Neuronal stem cell (in vitro differentiated cells): ENCODE measurements at regions not wholly inside any gene's neighbourhood (a gene's known extent, or its start where the extent isn't known, plus 50 kb on each side); places are given as distances from the start of the nearest gene placed in this dataset.
"Not testable (repeated sequence)": the region's sequence is repeated elsewhere in the genome, so short reads cannot be mapped to it uniquely, and the experiment has no call there.

Experiments
- DNase-seq: peaks from one replicate; pipeline ENCODE4 v3.0.0-alpha.2; 2013; ENCODE audit warnings: low spot score
- H2AFZ ChIP-seq: one replicate; pipeline ENCODE4 v1.6.1; 2013; ENCODE audit warnings: mild to moderate bottlenecking, low read length, inconsistent platforms
- H2AK5ac ChIP-seq: 2 replicates; pipeline ENCODE4 v1.6.1; 2013; ENCODE audit warnings: low read depth, mild to moderate bottlenecking, inconsistent platforms, low read length, moderate library complexity, mixed read lengths
- H2BK120ac ChIP-seq: 2 replicates; pipeline ENCODE4 v1.6.1; 2013; ENCODE audit warnings: low read depth, mild to moderate bottlenecking, inconsistent platforms, low read length, moderate library complexity, mixed read lengths
- H2BK12ac ChIP-seq: one replicate; pipeline ENCODE4 v1.6.1; 2013; ENCODE audit warnings: low read length, inconsistent platforms
- H2BK15ac ChIP-seq: 2 replicates; pipeline ENCODE4 v1.6.1; 2013; ENCODE audit warnings: mild to moderate bottlenecking, low read length, inconsistent platforms, mixed read lengths
- H2BK5ac ChIP-seq: one replicate; pipeline ENCODE4 v1.6.1; 2013; ENCODE audit warnings: inconsistent platforms, mild to moderate bottlenecking, low read length, moderate library complexity
- H3K14ac ChIP-seq: one replicate; pipeline ENCODE4 v1.6.1; 2013; ENCODE audit warnings: low read length, inconsistent platforms
- H3K18ac ChIP-seq: 2 replicates; pipeline ENCODE4 v1.6.1; 2013; ENCODE audit warnings: low read length, inconsistent platforms
- H3K23ac ChIP-seq: 2 replicates; pipeline ENCODE4 v1.6.1; 2013; ENCODE audit warnings: low read depth, mild to moderate bottlenecking, mixed read lengths, low read length, inconsistent platforms; ENCODE audit not compliant: poor library complexity
- H3K27ac ChIP-seq: replicated peaks from 3 replicates; pipeline ENCODE4 v1.5.1; 2013; ENCODE audit warnings: low read length, inconsistent platforms
- H3K27me3 ChIP-seq, 3 experiments: 2 replicates each; pipeline ENCODE4 v1.6.1; 2013; ENCODE audit warnings: low read length in 3 of 3, mild to moderate bottlenecking in 2 of 3, inconsistent platforms in 1 of 3, low read depth in 1 of 3, mixed read lengths in 1 of 3, moderate library complexity in 1 of 3; ENCODE audit not compliant: control insufficient read depth in 3 of 3, insufficient read depth in 3 of 3
- H3K36me3 ChIP-seq, 2 donors: replicated peaks in 1 of 2; 2 replicates each; pipeline ENCODE4 v1.6.1; 2013; ENCODE audit warnings: low read length in 2 of 2; ENCODE audit not compliant: control insufficient read depth in 2 of 2, insufficient read depth in 2 of 2
- H3K4ac ChIP-seq: 2 replicates; pipeline ENCODE4 v1.6.1; 2013; ENCODE audit warnings: inconsistent platforms, mild to moderate bottlenecking, low read length, moderate library complexity
- H3K4me1 ChIP-seq, 2 donors: 1 replicate in 1 of 2; 2 replicates in 1 of 2; pipeline ENCODE4 v1.6.1; 2013; ENCODE audit warnings: low read length in 2 of 2, low read depth in 1 of 2; ENCODE audit not compliant: control insufficient read depth in 2 of 2, insufficient read depth in 1 of 2
- H3K4me2 ChIP-seq: one replicate; pipeline ENCODE4 v1.6.1; 2013; ENCODE audit warnings: mild to moderate bottlenecking, low read length, inconsistent platforms; ENCODE audit not compliant: insufficient read depth, poor library complexity, severe bottlenecking
- H3K4me3 ChIP-seq, 2 donors: 2 replicates each; pipeline ENCODE4 v1.5.1; 2013; ENCODE audit warnings: low read length in 2 of 2, mild to moderate bottlenecking in 2 of 2, inconsistent platforms in 1 of 2, moderate library complexity in 1 of 2
- H3K79me1 ChIP-seq: one replicate; pipeline ENCODE4 v1.6.1; 2013; ENCODE audit warnings: low read depth, mild to moderate bottlenecking, inconsistent platforms, low read length, moderate library complexity
- H3K9ac ChIP-seq: one replicate; pipeline ENCODE4 v1.6.1; 2013; ENCODE audit warnings: mild to moderate bottlenecking, low read depth, low read length, inconsistent platforms; ENCODE audit not compliant: poor library complexity
- H3K9me3 ChIP-seq, 2 donors: replicated peaks in 1 of 2; 2 replicates each; pipeline versions ENCODE3 to v1.6.1; 2013; ENCODE audit warnings: low read length in 2 of 2, mild to moderate bottlenecking in 2 of 2, inconsistent platforms in 1 of 2, low read depth in 1 of 2, mixed read lengths in 1 of 2, moderate library complexity in 1 of 2; ENCODE audit not compliant: control insufficient read depth in 2 of 2, insufficient read depth in 1 of 2
- H4K8ac ChIP-seq: one replicate; pipeline ENCODE4 v1.6.1; 2013; ENCODE audit warnings: low read depth, mild to moderate bottlenecking, inconsistent platforms, low read length, moderate library complexity
- H4K91ac ChIP-seq: one replicate; pipeline ENCODE4 v1.6.1; 2013; ENCODE audit warnings: low read length, low read depth, mild to moderate bottlenecking, inconsistent platforms; ENCODE audit not compliant: poor library complexity
- WGBS, 2 donors: extraction: QIAGEN DNeasy Blood & Tissue Kit; methylation state at CpG; one replicate each; pipeline ENCODE4 v1.1.7; 2013; ENCODE audit warnings: missing lambda C conversion rate in 2 of 2, mixed read lengths in 1 of 2; ENCODE audit not compliant: insufficient read length in 2 of 2, insufficient replicate concordance in 1 of 2; ENCODE audit errors: extremely low coverage in 2 of 2; 5-methylcytosine and 5-hydroxymethylcytosine counted together

- H3K14ac ChIP-seq, result no peak overlapping the region
- H3K9ac ChIP-seq, result no peak overlapping the region
- H3K27me3 ChIP-seq, result no peaks in the 10 kb centered on the region
- no peak overlapping the region for H3K4me2 ChIP-seq
- no peak overlapping the region for H3K23ac ChIP-seq
- no CpG with 5 or more reads among the region's 10 CpGs for WGBS, 2 donors
- no peak overlapping the region for H2BK15ac ChIP-seq
- no peaks in the 10 kb centered on the region for H3K9me3 ChIP-seq
- H3K79me1 ChIP-seq, result no peaks in the 10 kb centered on the region
- no peak overlapping the region for H3K4me3 ChIP-seq
- H2AK5ac ChIP-seq, result no peak overlapping the region
- no peak overlapping the region for H3K27ac ChIP-seq
- no peak overlapping the region for H4K91ac ChIP-seq
- H2BK120ac ChIP-seq, result no peak overlapping the region
- no peaks in the 10 kb centered on the region for H3K36me3 ChIP-seq
- H4K8ac ChIP-seq, result no peak overlapping the region
- H3K4ac ChIP-seq, result no peak overlapping the region
- H2BK5ac ChIP-seq, result no peak overlapping the region
- H2BK12ac ChIP-seq, result no peak overlapping the region
- H3K18ac ChIP-seq, result no peak overlapping the region
- no peaks in the 10 kb centered on the region for H3K4me1 ChIP-seq
- no peak overlapping the region for H2AFZ ChIP-seq
- DNase-seq, result no peak
Measured at GRCh38 chr22:33129621-33130020, 71.4 kb upstream of the SYN3 start.

GRCh38 chr22:33126881-33127280, 68.7 kb upstream of the SYN3 start:
- no peaks in the 10 kb centered on the region for H3K27me3 ChIP-seq
- no peak overlapping the region for H2BK12ac ChIP-seq
- no peak overlapping the region for H3K23ac ChIP-seq
- DNase-seq, result peak; percentile 23
- no peaks in the 10 kb centered on the region for H3K4me1 ChIP-seq
- no peak overlapping the region for H2AFZ ChIP-seq
- H4K91ac ChIP-seq, result no peak overlapping the region
- no peak overlapping the region for H3K4me3 ChIP-seq
- no peak overlapping the region for H3K18ac ChIP-seq
- H2AK5ac ChIP-seq, result no peak overlapping the region
- H3K9ac ChIP-seq, result no peak overlapping the region
- no peak overlapping the region for H3K14ac ChIP-seq
- H3K27ac ChIP-seq, result no peak overlapping the region
- no peak overlapping the region for H2BK5ac ChIP-seq
- H2BK15ac ChIP-seq, result no peak overlapping the region
- WGBS, 2 donors, result no CpG with 5 or more reads among the region's 3 CpGs
- H3K4ac ChIP-seq, result no peak overlapping the region
- H3K4me2 ChIP-seq, result no peak overlapping the region
- H4K8ac ChIP-seq, result no peak overlapping the region
- no peaks in the 10 kb centered on the region for H3K9me3 ChIP-seq
- peaks cover 1% of the 10 kb centered on the region for H3K79me1 ChIP-seq
- H3K36me3 ChIP-seq, result no peaks in the 10 kb centered on the region
- H2BK120ac ChIP-seq, result no peak overlapping the region

GRCh38 chr22:33124471-33124870, 66.3 kb upstream of the SYN3 start:
- Histone ChIP-seq H3K36me3 (no peaks in the 10 kb centered on the region), H4K91ac (no peak overlapping the region), H2BK15ac (no peak overlapping the region), H2BK12ac (no peak overlapping the region), H3K9ac (no peak overlapping the region), H3K14ac (no peak overlapping the region), H2BK5ac (no peak overlapping the region), H3K4ac (no peak overlapping the region), H3K23ac (no peak overlapping the region), H3K27ac (no peak overlapping the region), H2BK120ac (no peak overlapping the region), H3K18ac (no peak overlapping the region), H3K27me3 (no peaks in the 10 kb centered on the region), H3K9me3 (no peaks in the 10 kb centered on the region), H3K4me2 (no peak overlapping the region), H4K8ac (no peak overlapping the region), H3K4me1 (no peaks in the 10 kb centered on the region), H3K79me1 (peaks cover 1% of the 10 kb centered on the region), H2AFZ (no peak overlapping the region), H3K4me3 (no peak overlapping the region), H2AK5ac (no peak overlapping the region)
- WGBS, 2 donors, result no CpG with 5 or more reads among the region's 4 CpGs
- DNase-seq, result no peak

- H3K9me3 ChIP-seq, H3K36me3 ChIP-seq, H3K27me3 ChIP-seq, H2AFZ ChIP-seq, H2BK120ac ChIP-seq, H4K91ac ChIP-seq, H3K18ac ChIP-seq, H2AK5ac ChIP-seq, H3K23ac ChIP-seq, H2BK12ac ChIP-seq, H3K14ac ChIP-seq, H3K9ac ChIP-seq, H2BK15ac ChIP-seq, H3K79me1 ChIP-seq, H3K4me1 ChIP-seq, H4K8ac ChIP-seq, H3K27ac ChIP-seq, H3K4me3 ChIP-seq, H2BK5ac ChIP-seq, H3K4ac ChIP-seq, H3K4me2 ChIP-seq: not testable (repeated sequence)
- WGBS, 2 donors, result no CpG with 5 or more reads among the region's 5 CpGs
- DNase-seq, result peak; percentile 24
Measured at GRCh38 chr22:33122439-33122838, 64.3 kb upstream of the SYN3 start.
